ENCODE measurements at regions not wholly inside any gene's neighbourhood (a gene's known extent, or its start where the extent isn't known, plus 50 kb on each side); places are given as distances from the start of the nearest gene placed in this dataset.

- Histone ChIP-seq H3K4me1 (ENCODE audit: insufficient read depth, low read length) (peaks cover 27% of the 10 kb centered on the region), H3K4me3 (ENCODE audit: insufficient read depth, low read length) (no peak overlapping the region), H3K27ac (ENCODE audit: low read depth, low read length) (no peak overlapping the region), H4K20me1 (ENCODE audit: insufficient read depth, low read length) (no peaks in the 10 kb centered on the region), H2AFZ (ENCODE audit: low read length) (no peak overlapping the region), H3K36me3 (ENCODE audit: insufficient read depth, low read length) (no peaks in the 10 kb centered on the region), H3K4me2 (ENCODE audit: insufficient read depth, low read length) (no peak overlapping the region), H3K79me2 (ENCODE audit: insufficient read depth, low read length) (no peaks in the 10 kb centered on the region), H3K9me3 (ENCODE audit: low read depth, low read length) (peaks cover 2% of the 10 kb centered on the region), H3K27me3 (ENCODE audit: insufficient read depth, low read length) (no peaks in the 10 kb centered on the region)
- DNase-seq (ENCODE audit: insufficient read length, low spot score, missing footprints) = no peak
- no peak for TF ChIP-seq CTCF (IDR thresholded peaks at IDR 0.05; ENCODE audit: extremely low read depth, low read depth, low read length)
Measured at GRCh38 chr13:106178816-106179215, 356.6 kb downstream of the EFNB2 start.

- peaks cover 2% of the 10 kb centered on the region for H3K9me3 ChIP-seq (ENCODE audit: low read depth, low read length)
- no peaks in the 10 kb centered on the region for H3K79me2 ChIP-seq (ENCODE audit: insufficient read depth, low read length)
- H4K20me1 ChIP-seq (ENCODE audit: insufficient read depth, low read length) = no peaks in the 10 kb centered on the region
- H3K27ac ChIP-seq (ENCODE audit: low read depth, low read length) = no peak overlapping the region
- H3K36me3 ChIP-seq (ENCODE audit: insufficient read depth, low read length) = no peaks in the 10 kb centered on the region
- H3K4me3 ChIP-seq (ENCODE audit: insufficient read depth, low read length) = no peak overlapping the region
- peaks cover 18% of the 10 kb centered on the region for H3K4me1 ChIP-seq (ENCODE audit: insufficient read depth, low read length)
- DNase-seq (ENCODE audit: insufficient read length, low spot score, missing footprints) = no peak
- no peak for TF ChIP-seq CTCF (IDR thresholded peaks at IDR 0.05; ENCODE audit: extremely low read depth, low read depth, low read length)
- H3K4me2 ChIP-seq (ENCODE audit: insufficient read depth, low read length) = no peak overlapping the region
- H3K27me3 ChIP-seq (ENCODE audit: insufficient read depth, low read length) = no peaks in the 10 kb centered on the region
- no peak overlapping the region for H2AFZ ChIP-seq (ENCODE audit: low read length)
Measured at GRCh38 chr13:106177146-106177545, 358.3 kb downstream of the EFNB2 start.

- Histone ChIP-seq H2AFZ (ENCODE audit: low read length) (peak overlapping the region; percentile 59), H3K4me2 (ENCODE audit: insufficient read depth, low read length) (peak overlapping the region; percentile 25)
Measured at GRCh38 chr13:106176117-106176516, 359.3 kb downstream of the EFNB2 start.

More at GRCh38 chr13:106176117-106176516, 359.3 kb downstream of the EFNB2 start:
- peaks cover 2% of the 10 kb centered on the region for H3K9me3 ChIP-seq (ENCODE audit: low read depth, low read length)
- no peak overlapping the region for H3K4me3 ChIP-seq (ENCODE audit: insufficient read depth, low read length)
- H3K79me2 ChIP-seq (ENCODE audit: insufficient read depth, low read length) = no peaks in the 10 kb centered on the region
- peak; percentile 65 for DNase-seq (ENCODE audit: insufficient read length, low spot score, missing footprints)
- H3K36me3 ChIP-seq (ENCODE audit: insufficient read depth, low read length) = no peaks in the 10 kb centered on the region
- H3K27me3 ChIP-seq (ENCODE audit: insufficient read depth, low read length) = no peaks in the 10 kb centered on the region
- H3K27ac ChIP-seq (ENCODE audit: low read depth, low read length) = peak overlapping the region; percentile 47
- H3K4me1 ChIP-seq (ENCODE audit: insufficient read depth, low read length) = peaks cover 14% of the 10 kb centered on the region
- TF ChIP-seq CTCF (IDR thresholded peaks at IDR 0.05; ENCODE audit: extremely low read depth, low read depth, low read length) = no peak
- no peaks in the 10 kb centered on the region for H4K20me1 ChIP-seq (ENCODE audit: insufficient read depth, low read length)

Measured in osteoblast (primary cell).